Lower leg skin (tissue), 3 donors: ENCODE measurements at regions not wholly inside any gene's neighbourhood (a gene's known extent, or its start where the extent isn't known, plus 50 kb on each side); places are given as distances from the start of the nearest gene placed in this dataset.

Experiments used
- CTCF ChIP-seq, 3 donors: fragments of 450-650 bp; IDR thresholded peaks; one replicate each; pipeline ENCODE4 v1.5.1; 2016; ENCODE audit warnings: antibody characterized with exemption in 3 of 3, mild to moderate bottlenecking in 3 of 3, moderate library complexity in 2 of 3
- POLR2A ChIP-seq, 2 donors: fragments of 450-650 bp; IDR thresholded peaks; one replicate each; pipeline ENCODE4 v1.6.1; 2016 to 2017; ENCODE audit warnings: antibody characterized with exemption in 2 of 2, mild to moderate bottlenecking in 1 of 2, moderate library complexity in 1 of 2

- TF ChIP-seq CTCF (IDR thresholded peaks at IDR 0.05) (no peak), POLR2A (IDR thresholded peaks at IDR 0.05) (no peak)
Observed at GRCh38 chr16:55047903-55048497, 117.3 kb downstream of the IRX5 start.
